Erythroblast (primary cell): ENCODE measurements at regions not wholly inside any gene's neighbourhood (a gene's known extent, or its start where the extent isn't known, plus 50 kb on each side); places are given as distances from the start of the nearest gene placed in this dataset.

ENCODE experiments used
- GATA1 ChIP-seq: IDR thresholded peaks from 2 replicates; pipeline ENCODE4 v1.6.1; 2011; ENCODE audit warnings: low read depth, mild to moderate bottlenecking, control low read depth, low read length, moderate library complexity
- POLR2A ChIP-seq: IDR thresholded peaks from 2 replicates; pipeline ENCODE4 v1.6.1; 2011; ENCODE audit warnings: mild to moderate bottlenecking, low read length

DNA sequence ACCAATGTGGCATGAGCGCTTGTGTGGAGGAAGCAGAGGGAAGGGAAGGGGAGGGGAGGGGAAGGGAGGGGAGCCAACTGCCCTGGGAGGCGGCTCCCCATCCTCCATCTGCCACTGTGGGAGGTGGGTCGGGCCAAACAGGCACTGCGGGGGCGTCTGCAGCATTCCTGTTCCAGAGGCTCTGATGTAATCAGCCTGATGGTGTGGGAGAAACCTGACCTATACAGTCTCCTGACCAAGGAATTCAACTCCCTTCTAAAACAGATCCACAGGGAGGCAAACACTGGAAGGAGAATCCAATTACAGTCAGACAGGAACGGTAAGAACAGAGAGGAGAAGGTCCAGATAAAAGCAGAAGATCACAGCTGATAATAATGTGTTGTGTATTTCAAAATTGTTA, 88.8 kb downstream of the CD8B2 start:
- TF ChIP-seq POLR2A (no peak), GATA1 (no peak)
